WTC11 (cell line): ENCODE measurements at regions not wholly inside any gene's neighbourhood (a gene's known extent, or its start where the extent isn't known, plus 50 kb on each side); places are given as distances from the start of the nearest gene placed in this dataset.

Source experiments
- ATAC-seq: fragments of 200-7000 bp; cut with Tn5 transposase; 2 replicates; pipeline ENCODE4 v1.10.0; 2021; ENCODE audit warnings: mild to moderate bottlenecking, moderate library complexity
- CTCF ChIA-PET: fragments of 300-600 bp; sonication (Branson Sonifier 250); formaldehyde crosslinking; loops from one replicate; lab custom pipeline; 2021; ENCODE audit warnings: antibody characterized with exemption; lab: Charles Lee
- POLR2A ChIA-PET: fragments of 350-600 bp; sonication (Branson Sonifier 250); formaldehyde crosslinking; loops from one replicate; lab custom pipeline; 2021; ENCODE audit warnings: antibody characterized with exemption; lab: Charles Lee
- DNase-seq: peaks from one replicate; pipeline ENCODE4 v3.0.0; 2021; ENCODE audit warnings: low spot score
- H3K27ac Mint-ChIP-seq: 2 replicates; pipeline ENCODE4 v1.8.0; 2021; ENCODE audit warnings: mixed read lengths
- H3K27me3 Mint-ChIP-seq: 2 replicates; pipeline ENCODE4 v1.8.0; 2021; ENCODE audit warnings: low read depth, mild to moderate bottlenecking, moderate library complexity, mixed read lengths
- H3K36me3 Mint-ChIP-seq: 2 replicates; pipeline ENCODE4 v1.8.0; 2021; ENCODE audit warnings: mixed read lengths
- H3K4me1 Mint-ChIP-seq: 2 replicates; pipeline ENCODE4 v1.8.0; 2022; ENCODE audit warnings: mixed read lengths
- H3K4me3 Mint-ChIP-seq: 2 replicates; pipeline ENCODE4 v1.8.0; 2021; ENCODE audit warnings: mild to moderate bottlenecking, moderate library complexity, mixed read lengths
- H3K9me3 Mint-ChIP-seq: 2 replicates; pipeline ENCODE4 v1.8.0; 2021; ENCODE audit warnings: mixed read lengths
- CBFB ChIP-seq: sonication (generic); formaldehyde crosslinking; IDR thresholded peaks from 2 replicates; pipeline ENCODE4 v1.8.1; 2022; ENCODE audit warnings: mild to moderate bottlenecking, low read depth, missing genetic modification reagents
- GABPB1 ChIP-seq: sonication (generic); formaldehyde crosslinking; IDR thresholded peaks from 2 replicates; pipeline ENCODE4 v1.8.1; 2023; ENCODE audit warnings: mild to moderate bottlenecking, missing genetic modification reagents
- IRF2 ChIP-seq: sonication (generic); formaldehyde crosslinking; IDR thresholded peaks from 2 replicates; pipeline ENCODE4 v1.8.0; 2022; ENCODE audit warnings: low read depth, missing genetic modification reagents, borderline replicate concordance
- KAT7 ChIP-seq: sonication (generic); formaldehyde crosslinking; IDR thresholded peaks from 2 replicates; pipeline ENCODE4 v1.8.1; 2023; ENCODE audit warnings: missing genetic modification reagents, mild to moderate bottlenecking, borderline replicate concordance
- NR1H2 ChIP-seq: sonication (generic); formaldehyde crosslinking; IDR thresholded peaks from 2 replicates; pipeline ENCODE4 v1.9.0; 2021; ENCODE audit warnings: mild to moderate bottlenecking, moderate library complexity, missing genetic modification reagents
- PRRX2 ChIP-seq: fragments of 250-450 bp; sonication (Bioruptor Pico); IDR thresholded peaks from 2 replicates; pipeline ENCODE4 v1.8.0; 2021; ENCODE audit warnings: mild to moderate bottlenecking
- TCF7 ChIP-seq: sonication (generic); formaldehyde crosslinking; IDR thresholded peaks from 2 replicates; pipeline ENCODE4 v1.8.0; 2022; ENCODE audit warnings: mild to moderate bottlenecking, low read depth, missing genetic modification reagents, moderate library complexity
- ZNF138 ChIP-seq: sonication (generic); formaldehyde crosslinking; conservative IDR thresholded peaks from 2 replicates; pipeline ENCODE4 v1.8.1; 2022; ENCODE audit warnings: mild to moderate bottlenecking, moderate library complexity, missing genetic modification reagents
- ZNF263 ChIP-seq: sonication (generic); formaldehyde crosslinking; IDR thresholded peaks from 2 replicates; pipeline ENCODE4 v1.8.1; 2022; ENCODE audit warnings: low read depth, mild to moderate bottlenecking, moderate library complexity, missing genetic modification reagents
- ZNF671 ChIP-seq: fragments of 250-450 bp; sonication (Bioruptor Pico); IDR thresholded peaks from 2 replicates; pipeline ENCODE4 v1.8.0; 2021; ENCODE audit warnings: mild to moderate bottlenecking
- TF ChIP-seq, protein P1 (sequence below): sonication (generic); formaldehyde crosslinking; IDR thresholded peaks from 2 replicates; pipeline ENCODE4 v1.8.1; 2022; ENCODE audit warnings: low read depth, mild to moderate bottlenecking, moderate library complexity, missing genetic modification reagents, borderline replicate concordance
- TF ChIP-seq, protein P2 (sequence below): sonication (generic); formaldehyde crosslinking; IDR thresholded peaks from 2 replicates; pipeline ENCODE4 v1.8.1; 2023; ENCODE audit warnings: mild to moderate bottlenecking, missing genetic modification reagents, moderate library complexity
- TF ChIP-seq, protein P3 (sequence below): sonication (generic); formaldehyde crosslinking; IDR thresholded peaks from 2 replicates; pipeline ENCODE4 v1.8.1; 2023; ENCODE audit warnings: mild to moderate bottlenecking, missing genetic modification reagents, borderline replicate concordance
- TF ChIP-seq, protein P4 (sequence below): sonication (generic); formaldehyde crosslinking; IDR thresholded peaks from 2 replicates; pipeline ENCODE4 v1.8.0; 2022; ENCODE audit warnings: missing genetic modification reagents
- TF ChIP-seq, protein P5 (sequence below): sonication (generic); formaldehyde crosslinking; IDR thresholded peaks from 2 replicates; pipeline ENCODE4 v1.8.0; 2023; ENCODE audit warnings: mild to moderate bottlenecking, missing genetic modification reagents

DNA sequence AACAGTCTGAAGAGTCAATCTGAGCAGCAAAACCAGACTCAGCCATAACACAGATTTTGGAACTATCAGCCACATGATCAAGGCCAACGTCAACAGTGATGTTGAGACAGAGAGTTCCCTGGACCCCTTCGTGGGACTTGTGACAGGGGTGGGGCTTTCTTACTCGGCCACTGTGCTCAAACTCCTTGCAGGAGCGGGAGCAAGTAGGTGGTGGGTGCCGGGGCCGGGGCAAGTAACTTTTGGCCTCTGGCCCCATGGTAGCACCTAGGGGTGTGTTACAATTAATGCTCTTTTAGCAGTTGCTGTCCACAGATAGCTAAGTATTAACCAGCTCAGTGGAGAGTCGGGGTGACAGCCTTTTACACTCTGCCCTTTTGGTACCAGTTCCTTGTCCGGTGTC lies 384.4 kb downstream of the NUAK1 start (continued):
- TF ChIP-seq, protein P1, sequence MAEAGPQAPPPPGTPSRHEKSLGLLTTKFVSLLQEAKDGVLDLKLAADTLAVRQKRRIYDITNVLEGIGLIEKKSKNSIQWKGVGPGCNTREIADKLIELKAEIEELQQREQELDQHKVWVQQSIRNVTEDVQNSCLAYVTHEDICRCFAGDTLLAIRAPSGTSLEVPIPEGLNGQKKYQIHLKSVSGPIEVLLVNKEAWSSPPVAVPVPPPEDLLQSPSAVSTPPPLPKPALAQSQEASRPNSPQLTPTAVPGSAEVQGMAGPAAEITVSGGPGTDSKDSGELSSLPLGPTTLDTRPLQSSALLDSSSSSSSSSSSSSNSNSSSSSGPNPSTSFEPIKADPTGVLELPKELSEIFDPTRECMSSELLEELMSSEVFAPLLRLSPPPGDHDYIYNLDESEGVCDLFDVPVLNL (CRISPR knock-in tag): no peak
- no peak for TF ChIP-seq ZNF138 (CRISPR knock-in tag)
- no peak for TF ChIP-seq NR1H2 (CRISPR knock-in tag)
- no peak for TF ChIP-seq ZNF671 (CRISPR knock-in tag)

DNA sequence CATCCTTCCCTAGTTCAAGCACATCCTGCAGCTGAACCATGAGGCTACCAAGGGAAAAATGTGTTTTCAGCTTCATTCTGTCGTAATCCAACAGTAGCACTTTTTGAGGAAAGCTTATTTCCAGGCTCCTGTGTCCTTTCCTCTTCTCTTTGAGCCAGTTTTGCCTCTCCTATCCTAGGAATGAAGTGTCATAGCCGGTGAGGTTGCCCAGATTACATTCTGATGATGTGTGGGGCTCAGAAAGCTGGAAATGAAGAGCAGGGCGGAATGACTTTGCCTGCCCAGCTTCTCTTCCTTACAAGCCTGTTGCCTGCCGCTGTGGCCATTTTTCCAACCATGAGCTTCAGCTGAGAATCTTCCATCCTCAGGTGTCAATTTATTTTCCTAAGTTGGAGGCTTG lies 381.8 kb downstream of the NUAK1 start:
- Mint-ChIP-seq H3K9me3 (peaks cover 4% of the 10 kb centered on the region; the same call in 1 of the 2 replicates), H3K27me3 (no peaks in the 10 kb centered on the region), H3K27ac (no peak overlapping the region), H3K36me3 (no peaks in the 10 kb centered on the region), H3K4me3 (no peak overlapping the region), H3K4me1 (peaks cover 8% of the 10 kb centered on the region)
- TF ChIP-seq ZNF671 (CRISPR knock-in tag): no peak
- TF ChIP-seq NR1H2 (CRISPR knock-in tag): no peak
- no peak for TF ChIP-seq CBFB
- TF ChIP-seq IRF2: no peak
- TF ChIP-seq, protein P2, sequence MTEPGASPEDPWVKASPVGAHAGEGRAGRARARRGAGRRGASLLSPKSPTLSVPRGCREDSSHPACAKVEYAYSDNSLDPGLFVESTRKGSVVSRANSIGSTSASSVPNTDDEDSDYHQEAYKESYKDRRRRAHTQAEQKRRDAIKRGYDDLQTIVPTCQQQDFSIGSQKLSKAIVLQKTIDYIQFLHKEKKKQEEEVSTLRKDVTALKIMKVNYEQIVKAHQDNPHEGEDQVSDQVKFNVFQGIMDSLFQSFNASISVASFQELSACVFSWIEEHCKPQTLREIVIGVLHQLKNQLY (CRISPR knock-in tag): no peak
- TF ChIP-seq, protein P1 (CRISPR knock-in tag): no peak
- TF ChIP-seq ZNF263 (CRISPR knock-in tag): no peak
- ATAC-seq (no peak), DNase-seq (no peak)
- ChIA-PET CTCF (no interaction called here), POLR2A (interaction anchor here (0.5 to 0.7 kb wide), 2 partner anchors 424 to 1154 kb away, joined by 3 to 5 read pairs; no protein-coding TSS in a partner anchor)

DNA sequence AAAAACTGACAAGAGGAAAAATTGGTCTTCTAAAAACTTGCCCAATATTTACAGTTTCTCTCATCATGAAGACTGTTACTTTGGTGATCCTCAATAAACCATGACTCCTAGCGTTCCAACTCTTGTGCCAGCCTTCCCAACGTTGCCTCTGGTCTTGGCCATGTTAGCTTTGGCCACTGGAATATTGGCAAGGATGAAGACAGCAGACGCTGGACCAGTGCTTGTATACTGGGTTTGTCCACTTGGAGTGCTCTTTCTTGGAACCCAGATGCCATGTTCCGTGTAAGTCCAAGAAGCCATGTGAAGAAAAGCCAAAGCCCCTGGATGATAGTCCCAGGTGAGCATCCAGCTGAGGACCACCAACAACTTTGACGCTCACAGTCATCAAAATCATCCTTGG lies 379.6 kb downstream of the NUAK1 start:
- H3K4me3 Mint-ChIP-seq: no peak overlapping the region
- ATAC-seq (no peak), DNase-seq (no peak)
- POLR2A ChIA-PET: no interaction called here
- H3K27ac Mint-ChIP-seq: no peak overlapping the region
- TF ChIP-seq GABPB1 (CRISPR knock-in tag) (no peak), KAT7 (no peak), PRRX2 (no peak), CBFB (no peak), TCF7 (CRISPR knock-in tag) (no peak)
- TF ChIP-seq, protein P3, sequence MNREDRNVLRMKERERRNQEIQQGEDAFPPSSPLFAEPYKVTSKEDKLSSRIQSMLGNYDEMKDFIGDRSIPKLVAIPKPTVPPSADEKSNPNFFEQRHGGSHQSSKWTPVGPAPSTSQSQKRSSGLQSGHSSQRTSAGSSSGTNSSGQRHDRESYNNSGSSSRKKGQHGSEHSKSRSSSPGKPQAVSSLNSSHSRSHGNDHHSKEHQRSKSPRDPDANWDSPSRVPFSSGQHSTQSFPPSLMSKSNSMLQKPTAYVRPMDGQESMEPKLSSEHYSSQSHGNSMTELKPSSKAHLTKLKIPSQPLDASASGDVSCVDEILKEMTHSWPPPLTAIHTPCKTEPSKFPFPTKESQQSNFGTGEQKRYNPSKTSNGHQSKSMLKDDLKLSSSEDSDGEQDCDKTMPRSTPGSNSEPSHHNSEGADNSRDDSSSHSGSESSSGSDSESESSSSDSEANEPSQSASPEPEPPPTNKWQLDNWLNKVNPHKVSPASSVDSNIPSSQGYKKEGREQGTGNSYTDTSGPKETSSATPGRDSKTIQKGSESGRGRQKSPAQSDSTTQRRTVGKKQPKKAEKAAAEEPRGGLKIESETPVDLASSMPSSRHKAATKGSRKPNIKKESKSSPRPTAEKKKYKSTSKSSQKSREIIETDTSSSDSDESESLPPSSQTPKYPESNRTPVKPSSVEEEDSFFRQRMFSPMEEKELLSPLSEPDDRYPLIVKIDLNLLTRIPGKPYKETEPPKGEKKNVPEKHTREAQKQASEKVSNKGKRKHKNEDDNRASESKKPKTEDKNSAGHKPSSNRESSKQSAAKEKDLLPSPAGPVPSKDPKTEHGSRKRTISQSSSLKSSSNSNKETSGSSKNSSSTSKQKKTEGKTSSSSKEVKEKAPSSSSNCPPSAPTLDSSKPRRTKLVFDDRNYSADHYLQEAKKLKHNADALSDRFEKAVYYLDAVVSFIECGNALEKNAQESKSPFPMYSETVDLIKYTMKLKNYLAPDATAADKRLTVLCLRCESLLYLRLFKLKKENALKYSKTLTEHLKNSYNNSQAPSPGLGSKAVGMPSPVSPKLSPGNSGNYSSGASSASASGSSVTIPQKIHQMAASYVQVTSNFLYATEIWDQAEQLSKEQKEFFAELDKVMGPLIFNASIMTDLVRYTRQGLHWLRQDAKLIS (CRISPR knock-in tag): no peak
- TF ChIP-seq, protein P4, sequence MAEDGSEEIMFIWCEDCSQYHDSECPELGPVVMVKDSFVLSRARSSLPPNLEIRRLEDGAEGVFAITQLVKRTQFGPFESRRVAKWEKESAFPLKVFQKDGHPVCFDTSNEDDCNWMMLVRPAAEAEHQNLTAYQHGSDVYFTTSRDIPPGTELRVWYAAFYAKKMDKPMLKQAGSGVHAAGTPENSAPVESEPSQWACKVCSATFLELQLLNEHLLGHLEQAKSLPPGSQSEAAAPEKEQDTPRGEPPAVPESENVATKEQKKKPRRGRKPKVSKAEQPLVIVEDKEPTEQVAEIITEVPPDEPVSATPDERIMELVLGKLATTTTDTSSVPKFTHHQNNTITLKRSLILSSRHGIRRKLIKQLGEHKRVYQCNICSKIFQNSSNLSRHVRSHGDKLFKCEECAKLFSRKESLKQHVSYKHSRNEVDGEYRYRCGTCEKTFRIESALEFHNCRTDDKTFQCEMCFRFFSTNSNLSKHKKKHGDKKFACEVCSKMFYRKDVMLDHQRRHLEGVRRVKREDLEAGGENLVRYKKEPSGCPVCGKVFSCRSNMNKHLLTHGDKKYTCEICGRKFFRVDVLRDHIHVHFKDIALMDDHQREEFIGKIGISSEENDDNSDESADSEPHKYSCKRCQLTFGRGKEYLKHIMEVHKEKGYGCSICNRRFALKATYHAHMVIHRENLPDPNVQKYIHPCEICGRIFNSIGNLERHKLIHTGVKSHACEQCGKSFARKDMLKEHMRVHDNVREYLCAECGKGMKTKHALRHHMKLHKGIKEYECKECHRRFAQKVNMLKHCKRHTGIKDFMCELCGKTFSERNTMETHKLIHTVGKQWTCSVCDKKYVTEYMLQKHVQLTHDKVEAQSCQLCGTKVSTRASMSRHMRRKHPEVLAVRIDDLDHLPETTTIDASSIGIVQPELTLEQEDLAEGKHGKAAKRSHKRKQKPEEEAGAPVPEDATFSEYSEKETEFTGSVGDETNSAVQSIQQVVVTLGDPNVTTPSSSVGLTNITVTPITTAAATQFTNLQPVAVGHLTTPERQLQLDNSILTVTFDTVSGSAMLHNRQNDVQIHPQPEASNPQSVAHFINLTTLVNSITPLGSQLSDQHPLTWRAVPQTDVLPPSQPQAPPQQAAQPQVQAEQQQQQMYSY: no peak
- TF ChIP-seq, protein P5, sequence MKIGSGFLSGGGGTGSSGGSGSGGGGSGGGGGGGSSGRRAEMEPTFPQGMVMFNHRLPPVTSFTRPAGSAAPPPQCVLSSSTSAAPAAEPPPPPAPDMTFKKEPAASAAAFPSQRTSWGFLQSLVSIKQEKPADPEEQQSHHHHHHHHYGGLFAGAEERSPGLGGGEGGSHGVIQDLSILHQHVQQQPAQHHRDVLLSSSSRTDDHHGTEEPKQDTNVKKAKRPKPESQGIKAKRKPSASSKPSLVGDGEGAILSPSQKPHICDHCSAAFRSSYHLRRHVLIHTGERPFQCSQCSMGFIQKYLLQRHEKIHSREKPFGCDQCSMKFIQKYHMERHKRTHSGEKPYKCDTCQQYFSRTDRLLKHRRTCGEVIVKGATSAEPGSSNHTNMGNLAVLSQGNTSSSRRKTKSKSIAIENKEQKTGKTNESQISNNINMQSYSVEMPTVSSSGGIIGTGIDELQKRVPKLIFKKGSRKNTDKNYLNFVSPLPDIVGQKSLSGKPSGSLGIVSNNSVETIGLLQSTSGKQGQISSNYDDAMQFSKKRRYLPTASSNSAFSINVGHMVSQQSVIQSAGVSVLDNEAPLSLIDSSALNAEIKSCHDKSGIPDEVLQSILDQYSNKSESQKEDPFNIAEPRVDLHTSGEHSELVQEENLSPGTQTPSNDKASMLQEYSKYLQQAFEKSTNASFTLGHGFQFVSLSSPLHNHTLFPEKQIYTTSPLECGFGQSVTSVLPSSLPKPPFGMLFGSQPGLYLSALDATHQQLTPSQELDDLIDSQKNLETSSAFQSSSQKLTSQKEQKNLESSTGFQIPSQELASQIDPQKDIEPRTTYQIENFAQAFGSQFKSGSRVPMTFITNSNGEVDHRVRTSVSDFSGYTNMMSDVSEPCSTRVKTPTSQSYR (CRISPR knock-in tag): no peak
- H3K9me3 Mint-ChIP-seq: peaks cover 9% of the 10 kb centered on the region
- H3K27me3 Mint-ChIP-seq: no peaks in the 10 kb centered on the region
- H3K36me3 Mint-ChIP-seq: no peaks in the 10 kb centered on the region
- peaks cover 8% of the 10 kb centered on the region for H3K4me1 Mint-ChIP-seq
- CTCF ChIA-PET: no interaction called here
